ENCODE measurements at regions not wholly inside any gene's neighbourhood (a gene's known extent, or its start where the extent isn't known, plus 50 kb on each side); places are given as distances from the start of the nearest gene placed in this dataset.

DNA sequence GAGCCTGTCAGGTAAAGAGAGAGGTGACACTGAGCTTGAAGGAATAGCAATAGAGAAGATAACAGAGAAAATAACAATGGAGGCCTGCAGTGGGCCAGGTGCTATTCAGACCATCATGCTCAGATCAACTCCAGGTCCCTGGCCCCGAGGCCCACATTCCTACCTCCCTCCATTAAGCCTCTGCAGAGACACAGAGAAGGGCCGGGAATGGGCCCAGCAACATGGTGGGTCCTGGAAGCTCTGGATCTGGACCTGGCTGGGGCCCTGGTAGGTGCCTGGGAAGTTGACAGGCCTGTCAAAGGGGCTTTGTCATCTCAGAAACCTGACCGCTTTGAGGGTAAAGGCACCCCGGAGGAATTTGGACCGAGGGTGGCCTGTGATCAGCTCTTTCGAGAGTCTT, 159.7 kb upstream of the GLI2 start:
- TF ChIP-seq, protein P1, sequence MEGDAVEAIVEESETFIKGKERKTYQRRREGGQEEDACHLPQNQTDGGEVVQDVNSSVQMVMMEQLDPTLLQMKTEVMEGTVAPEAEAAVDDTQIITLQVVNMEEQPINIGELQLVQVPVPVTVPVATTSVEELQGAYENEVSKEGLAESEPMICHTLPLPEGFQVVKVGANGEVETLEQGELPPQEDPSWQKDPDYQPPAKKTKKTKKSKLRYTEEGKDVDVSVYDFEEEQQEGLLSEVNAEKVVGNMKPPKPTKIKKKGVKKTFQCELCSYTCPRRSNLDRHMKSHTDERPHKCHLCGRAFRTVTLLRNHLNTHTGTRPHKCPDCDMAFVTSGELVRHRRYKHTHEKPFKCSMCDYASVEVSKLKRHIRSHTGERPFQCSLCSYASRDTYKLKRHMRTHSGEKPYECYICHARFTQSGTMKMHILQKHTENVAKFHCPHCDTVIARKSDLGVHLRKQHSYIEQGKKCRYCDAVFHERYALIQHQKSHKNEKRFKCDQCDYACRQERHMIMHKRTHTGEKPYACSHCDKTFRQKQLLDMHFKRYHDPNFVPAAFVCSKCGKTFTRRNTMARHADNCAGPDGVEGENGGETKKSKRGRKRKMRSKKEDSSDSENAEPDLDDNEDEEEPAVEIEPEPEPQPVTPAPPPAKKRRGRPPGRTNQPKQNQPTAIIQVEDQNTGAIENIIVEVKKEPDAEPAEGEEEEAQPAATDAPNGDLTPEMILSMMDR (IDR thresholded peaks at IDR 0.05; ENCODE audit: low read depth, low read length): no peak
- H3K4me3 ChIP-seq (ENCODE audit: low read depth, low read length): no peak overlapping the region
- ChIA-PET POLR2A (no interaction called here), CTCF (no interaction called here)
- no peaks in the 10 kb centered on the region; the same call in 1 of the 2 replicates for H3K9me3 ChIP-seq (ENCODE audit: control insufficient read depth, insufficient read depth, low read length)
- H3K27ac ChIP-seq (ENCODE audit: low read depth, low read length): no peak overlapping the region
- no peak for DNase-seq (ENCODE audit: low read depth, low spot score)
- H3K27me3 ChIP-seq (ENCODE audit: control insufficient read depth, insufficient read depth, low read length): peaks cover 50% of the 10 kb centered on the region

DNA sequence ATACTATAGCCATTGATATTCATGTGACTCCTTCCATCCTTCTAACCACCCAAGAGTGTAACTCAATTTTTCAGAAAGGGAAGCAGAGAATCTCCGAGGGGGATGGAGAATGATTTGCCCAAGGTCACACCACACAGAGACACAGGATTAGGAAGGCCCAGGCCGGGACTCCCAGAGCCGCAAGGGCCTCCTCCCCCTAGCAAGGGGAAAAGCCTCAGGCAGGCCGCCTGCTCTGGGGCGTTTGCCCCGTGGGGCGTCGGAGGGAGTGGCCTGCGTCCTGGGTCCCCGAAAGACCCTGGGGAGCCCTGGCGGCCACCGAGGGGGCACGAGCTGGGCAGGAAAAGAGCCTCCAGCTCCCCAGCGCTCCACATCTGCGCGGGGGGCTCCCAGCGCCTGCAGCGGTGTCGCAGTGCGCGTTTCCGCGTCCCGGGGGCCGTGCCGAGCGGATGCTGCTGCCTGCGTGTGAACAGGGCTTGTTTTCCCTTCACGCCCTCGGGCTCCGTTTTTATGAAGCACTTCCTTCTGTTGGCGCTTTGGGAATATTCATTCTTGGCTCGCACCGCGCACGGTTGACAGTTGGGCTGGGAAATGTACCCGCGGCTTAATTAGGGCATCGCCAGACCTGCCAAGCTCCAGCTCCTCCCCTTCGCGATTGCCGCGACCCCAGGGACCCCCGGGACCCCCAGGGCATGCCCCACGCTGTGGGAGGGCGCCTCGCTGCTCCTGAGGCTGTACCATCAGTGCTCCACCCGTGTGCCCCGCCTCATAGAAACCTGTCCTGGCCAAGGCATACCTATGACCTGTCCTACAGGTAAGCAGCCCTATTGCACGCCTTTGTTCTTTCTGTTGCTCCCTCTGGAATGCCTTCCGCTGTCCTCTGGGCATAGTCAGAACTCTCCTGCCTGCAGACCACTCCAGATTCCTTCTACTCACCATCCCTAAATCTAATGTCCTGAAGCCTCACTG, 158.9 kb upstream of the GLI2 start:
- DNase-seq (ENCODE audit: low read depth, low spot score): no peak
- Histone ChIP-seq H3K9me3 (ENCODE audit: control insufficient read depth, insufficient read depth, low read length) (no peaks in the 10 kb centered on the region; the same call in 1 of the 2 replicates), H3K4me3 (ENCODE audit: low read depth, low read length) (peak overlapping the region; percentile 32), H3K27ac (ENCODE audit: low read depth, low read length) (no peak overlapping the region), H3K27me3 (ENCODE audit: control insufficient read depth, insufficient read depth, low read length) (peaks cover 54% of the 10 kb centered on the region)
- ChIA-PET CTCF (no interaction called here), POLR2A (no interaction called here)
- TF ChIP-seq, protein P1 (IDR thresholded peaks at IDR 0.05; ENCODE audit: low read depth, low read length): no peak

DNA sequence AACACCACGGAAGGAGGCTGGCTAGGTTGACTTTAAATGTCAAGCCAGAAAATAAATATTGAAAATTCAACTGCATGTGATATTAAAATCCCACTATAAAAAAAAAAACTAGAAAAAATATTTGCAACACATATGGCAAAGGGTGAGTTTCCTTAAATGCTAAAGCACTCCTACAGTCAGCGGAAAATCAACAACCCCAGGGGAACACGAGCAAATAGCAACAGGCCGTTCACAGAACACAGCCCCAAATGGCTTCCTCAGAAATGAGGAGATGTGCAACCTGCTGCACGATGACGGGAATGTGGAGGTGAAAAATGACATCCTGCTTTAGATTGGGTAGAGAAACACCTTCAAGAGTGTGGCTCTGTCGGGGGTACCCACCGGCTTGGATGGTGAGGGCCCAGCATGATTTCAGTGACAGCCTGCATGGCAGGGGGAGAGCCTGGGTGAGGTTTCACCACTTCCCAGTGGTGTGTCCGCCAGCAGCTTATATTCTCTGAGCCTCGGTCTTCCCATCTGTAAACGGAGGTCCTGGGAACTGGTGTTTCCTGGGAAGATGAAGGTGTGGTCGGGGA, 157.9 kb upstream of the GLI2 start:
- ChIA-PET CTCF (no interaction called here), POLR2A (no interaction called here)
- H3K4me3 ChIP-seq (ENCODE audit: low read depth, low read length): no peak overlapping the region
- H3K9me3 ChIP-seq (ENCODE audit: control insufficient read depth, insufficient read depth, low read length): no peaks in the 10 kb centered on the region; the same call in 1 of the 2 replicates
- no peak overlapping the region for H3K27ac ChIP-seq (ENCODE audit: low read depth, low read length)
- peaks cover 52% of the 10 kb centered on the region for H3K27me3 ChIP-seq (ENCODE audit: control insufficient read depth, insufficient read depth, low read length)
- no peak for DNase-seq (ENCODE audit: low read depth, low spot score)
- TF ChIP-seq, protein P1 (IDR thresholded peaks at IDR 0.05; ENCODE audit: low read depth, low read length): no peak

DNA sequence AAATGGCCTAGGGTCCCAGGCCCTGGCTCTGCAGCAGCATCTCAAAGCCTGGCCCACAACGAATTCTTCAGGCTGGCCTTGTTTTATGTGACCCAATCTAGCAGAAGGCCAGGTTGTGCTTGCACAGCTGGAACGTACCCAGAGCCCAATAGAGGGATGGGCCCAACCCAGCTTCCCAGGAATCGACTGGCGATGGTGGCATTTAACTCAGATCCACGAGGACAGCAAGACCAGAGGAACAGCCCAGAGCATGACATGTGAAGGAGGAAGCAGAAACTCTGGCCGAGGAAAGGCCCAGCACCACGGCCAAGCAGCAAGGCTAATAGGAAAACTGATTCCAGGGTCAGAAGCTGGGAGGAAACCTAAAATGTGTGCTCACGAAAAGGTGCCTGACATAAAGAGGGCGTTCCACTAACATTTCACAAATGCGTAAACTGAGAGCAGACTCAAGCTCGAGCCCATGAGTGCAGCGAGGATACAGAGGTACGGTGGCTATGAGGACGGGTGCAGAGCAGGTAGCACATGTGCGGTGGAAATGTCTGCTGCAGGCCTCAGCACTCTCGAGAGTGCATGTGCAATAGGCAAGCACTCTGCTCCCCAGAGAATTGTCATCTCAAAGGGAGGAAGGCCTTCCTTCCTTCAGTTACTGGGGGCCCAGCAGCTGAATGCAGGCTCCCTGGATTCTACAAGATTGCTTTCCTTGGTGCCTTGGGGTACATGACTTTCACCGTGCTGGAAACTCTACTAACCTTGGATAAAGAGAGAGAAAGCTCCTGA, 156.9 kb upstream of the GLI2 start:
- no peak overlapping the region for H3K27ac ChIP-seq (ENCODE audit: low read depth, low read length)
- CTCF ChIA-PET: no interaction called here
- POLR2A ChIA-PET: no interaction called here
- H3K9me3 ChIP-seq (ENCODE audit: control insufficient read depth, insufficient read depth, low read length): no peaks in the 10 kb centered on the region; the same call in 1 of the 2 replicates
- TF ChIP-seq, protein P1 (IDR thresholded peaks at IDR 0.05; ENCODE audit: low read depth, low read length): no peak
- peaks cover 46% of the 10 kb centered on the region for H3K27me3 ChIP-seq (ENCODE audit: control insufficient read depth, insufficient read depth, low read length)
- H3K4me3 ChIP-seq (ENCODE audit: low read depth, low read length): no peak overlapping the region
- DNase-seq (ENCODE audit: low read depth, low spot score): no peak

Measured in AG04450 (cell line).